AG04450 (cell line): ENCODE measurements at regions not wholly inside any gene's neighbourhood (a gene's known extent, or its start where the extent isn't known, plus 50 kb on each side); places are given as distances from the start of the nearest gene placed in this dataset.

ENCODE experiments used
- CTCF ChIA-PET: fragments of 300-600, 350-600 bp; formaldehyde crosslinking; extraction: SDS; loops from one replicate; lab custom pipeline; 2022; ENCODE audit warnings: antibody characterized with exemption, inconsistent platforms; lab: Charles Lee
- POLR2A ChIA-PET: fragments of 350-600 bp; formaldehyde crosslinking; extraction: SDS; loops from one replicate; lab custom pipeline; 2021; ENCODE audit warnings: antibody characterized with exemption, inconsistent platforms; lab: Yijun Ruan, JAX
- DNase-seq: peaks from one replicate; pipeline ENCODE4 v3.0.0-alpha.2; 2011; ENCODE audit warnings: low read depth, low spot score
- H3K27ac ChIP-seq: one replicate; pipeline ENCODE4 v1.5.1; 2012; ENCODE audit warnings: low read depth, low read length, control low read depth
- H3K27me3 ChIP-seq: one replicate; pipeline ENCODE4 v1.6.0; 2012; ENCODE audit warnings: low read length; ENCODE audit not compliant: control insufficient read depth, insufficient read depth
- H3K4me3 ChIP-seq: 2 replicates; pipeline ENCODE4 v1.5.1; 2011; ENCODE audit warnings: mild to moderate bottlenecking, low read depth, low read length, control low read depth
- H3K9me3 ChIP-seq: 2 replicates; pipeline ENCODE4 v1.5.1; 2012; ENCODE audit warnings: low read length; ENCODE audit not compliant: control insufficient read depth, insufficient read depth
- TF ChIP-seq, protein P1 (sequence below): IDR thresholded peaks from 2 replicates; pipeline ENCODE4 v1.5.1; 2011; ENCODE audit warnings: low read depth, low read length, control low read depth, inconsistent platforms

DNA sequence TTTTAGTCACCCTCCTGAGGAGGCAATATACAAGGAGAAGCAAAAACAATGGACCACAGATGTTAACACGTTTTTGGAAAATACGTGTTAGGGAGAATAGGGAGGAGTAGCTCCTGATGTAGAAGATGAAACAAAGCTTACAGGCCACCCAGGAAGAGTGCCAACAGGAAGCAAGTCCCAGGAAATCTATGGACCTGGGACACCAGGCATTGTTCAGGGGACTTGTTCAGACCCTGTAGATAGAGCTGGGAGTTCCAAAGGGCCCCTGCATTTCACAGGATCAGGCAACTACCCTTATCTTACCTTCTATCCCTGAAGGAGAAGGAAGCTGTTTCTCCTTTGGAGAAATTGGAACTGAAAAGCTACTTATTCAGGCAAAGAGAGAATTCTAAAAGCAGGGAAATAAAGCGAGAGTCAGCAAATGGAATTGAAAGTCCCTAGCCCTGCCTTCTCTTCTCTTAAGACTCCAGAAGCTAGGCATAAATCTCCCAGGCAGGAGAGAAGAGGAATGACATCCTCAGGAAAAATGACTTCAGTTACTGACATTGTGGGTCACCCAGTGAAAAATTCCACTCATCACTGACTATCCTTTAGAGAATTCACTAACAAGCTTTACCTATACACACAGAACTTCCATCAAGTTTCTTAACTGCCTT is 77.7 kb upstream of the FAM3C start:
- Histone ChIP-seq H3K27me3 (no peaks in the 10 kb centered on the region), H3K27ac (no peak overlapping the region), H3K4me3 (no peak overlapping the region), H3K9me3 (no peaks in the 10 kb centered on the region)
- DNase-seq = no peak
- ChIA-PET POLR2A (no interaction called here), CTCF (interaction anchor here (1.0 to 1.8 kb wide), 2 partner anchors 75 to 77 kb away, joined by 3 to 6 read pairs; partner anchors contain the start of gene FAM3C)
- TF ChIP-seq, protein P1, sequence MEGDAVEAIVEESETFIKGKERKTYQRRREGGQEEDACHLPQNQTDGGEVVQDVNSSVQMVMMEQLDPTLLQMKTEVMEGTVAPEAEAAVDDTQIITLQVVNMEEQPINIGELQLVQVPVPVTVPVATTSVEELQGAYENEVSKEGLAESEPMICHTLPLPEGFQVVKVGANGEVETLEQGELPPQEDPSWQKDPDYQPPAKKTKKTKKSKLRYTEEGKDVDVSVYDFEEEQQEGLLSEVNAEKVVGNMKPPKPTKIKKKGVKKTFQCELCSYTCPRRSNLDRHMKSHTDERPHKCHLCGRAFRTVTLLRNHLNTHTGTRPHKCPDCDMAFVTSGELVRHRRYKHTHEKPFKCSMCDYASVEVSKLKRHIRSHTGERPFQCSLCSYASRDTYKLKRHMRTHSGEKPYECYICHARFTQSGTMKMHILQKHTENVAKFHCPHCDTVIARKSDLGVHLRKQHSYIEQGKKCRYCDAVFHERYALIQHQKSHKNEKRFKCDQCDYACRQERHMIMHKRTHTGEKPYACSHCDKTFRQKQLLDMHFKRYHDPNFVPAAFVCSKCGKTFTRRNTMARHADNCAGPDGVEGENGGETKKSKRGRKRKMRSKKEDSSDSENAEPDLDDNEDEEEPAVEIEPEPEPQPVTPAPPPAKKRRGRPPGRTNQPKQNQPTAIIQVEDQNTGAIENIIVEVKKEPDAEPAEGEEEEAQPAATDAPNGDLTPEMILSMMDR = no peak

DNA sequence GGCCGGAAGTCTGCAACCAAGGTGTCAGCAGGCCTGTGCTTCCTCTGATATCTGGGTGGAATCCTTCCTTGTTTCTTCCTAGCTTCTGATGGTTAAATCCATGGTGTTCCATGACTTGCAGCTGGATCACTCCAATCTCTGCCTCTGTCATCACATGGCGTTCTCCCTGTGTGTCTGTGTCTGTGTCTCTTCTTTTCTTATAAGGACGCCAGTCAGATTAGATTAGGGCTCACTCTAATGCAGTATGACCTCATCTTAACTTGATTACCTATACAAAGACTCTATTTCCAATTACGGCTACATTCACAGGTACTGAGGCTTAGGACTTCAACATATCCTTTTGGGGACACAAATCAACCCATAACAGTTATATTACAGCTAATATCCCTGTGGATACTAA is 70.3 kb upstream of the FAM3C start:
- TF ChIP-seq, protein P1 = no peak
- Histone ChIP-seq H3K27ac (no peak overlapping the region), H3K9me3 (no peaks in the 10 kb centered on the region), H3K27me3 (no peaks in the 10 kb centered on the region), H3K4me3 (no peak overlapping the region)
- no peak for DNase-seq
- ChIA-PET CTCF (no interaction called here), POLR2A (no interaction called here)

DNA sequence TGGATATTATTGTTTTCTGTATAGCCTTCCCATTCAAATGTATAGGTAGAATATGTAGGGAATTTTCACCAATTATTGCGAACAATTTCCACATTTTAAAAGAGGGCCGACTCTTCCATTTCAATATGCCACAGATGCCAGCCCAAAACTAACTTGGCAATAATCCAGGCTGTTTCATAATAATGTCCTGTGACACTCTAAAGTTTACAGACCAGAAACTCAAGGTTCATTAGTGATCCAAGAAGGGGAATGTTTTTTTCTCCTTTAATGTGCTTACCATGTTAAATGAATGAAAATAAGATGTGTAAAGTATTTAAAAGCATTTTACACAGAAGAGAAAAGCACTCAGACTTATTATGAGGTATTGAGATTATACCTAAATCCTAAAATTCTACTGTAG is 63.0 kb upstream of the FAM3C start:
- Histone ChIP-seq H3K9me3 (no peaks in the 10 kb centered on the region), H3K27me3 (no peaks in the 10 kb centered on the region), H3K4me3 (no peak overlapping the region), H3K27ac (no peak overlapping the region)
- TF ChIP-seq, protein P1 = no peak
- no peak for DNase-seq
- CTCF ChIA-PET = no interaction called here
- POLR2A ChIA-PET = no interaction called here

DNA sequence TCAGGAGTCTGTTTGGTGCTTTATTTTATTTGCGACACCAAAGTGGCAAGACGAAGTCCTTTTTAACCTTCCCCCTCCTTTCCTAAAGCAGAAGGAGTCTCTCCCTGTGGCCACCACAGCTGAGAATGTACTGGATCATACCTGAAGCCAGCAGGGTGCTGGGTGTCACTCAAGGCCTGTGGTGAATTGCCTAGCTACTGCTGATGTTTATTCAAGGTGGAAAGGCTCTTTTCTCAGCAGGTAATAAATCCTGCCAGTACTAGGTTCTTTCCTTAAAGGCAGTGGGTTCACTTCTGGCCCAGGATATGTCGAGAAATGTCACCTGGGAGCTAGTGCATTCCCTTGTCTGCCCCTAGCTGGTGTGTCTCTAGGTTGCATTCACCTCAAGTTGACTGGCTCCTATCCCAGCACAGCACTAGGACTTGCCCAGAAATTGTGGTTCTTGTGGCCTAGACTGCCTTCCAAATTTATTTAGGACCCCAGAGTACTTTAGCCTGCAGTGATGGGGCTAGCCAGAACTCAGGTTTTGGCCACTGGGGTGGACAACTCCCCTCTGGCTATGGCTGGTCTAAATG is 60.8 kb upstream of the FAM3C start:
- Histone ChIP-seq H3K4me3 (no peak overlapping the region), H3K27me3 (no peaks in the 10 kb centered on the region), H3K27ac (no peak overlapping the region), H3K9me3 (no peaks in the 10 kb centered on the region)
- TF ChIP-seq, protein P1 = no peak
- ChIA-PET POLR2A (no interaction called here), CTCF (no interaction called here)
- DNase-seq = no peak

DNA sequence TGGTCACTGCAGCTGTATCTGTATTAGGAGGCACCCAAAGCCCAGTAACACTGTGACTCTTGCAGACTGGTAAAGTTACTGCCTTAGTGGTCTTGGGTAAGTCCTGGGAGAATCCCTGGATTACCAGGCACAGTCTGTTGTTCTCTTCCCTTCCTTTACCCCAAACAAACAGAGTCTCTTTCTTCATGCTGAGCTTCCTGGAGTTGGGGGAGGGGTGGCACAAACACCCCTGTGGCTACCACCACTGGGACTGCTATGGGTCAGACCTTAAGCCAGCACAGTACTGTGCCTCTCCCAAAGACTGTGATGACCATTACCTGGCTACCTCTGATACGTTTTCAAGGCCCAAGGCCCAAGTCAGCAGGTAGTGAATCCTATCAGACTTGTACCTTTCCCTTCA is 59.9 kb upstream of the FAM3C start:
- no peak overlapping the region for H3K4me3 ChIP-seq
- TF ChIP-seq, protein P1 = no peak
- POLR2A ChIA-PET = no interaction called here
- no peak overlapping the region for H3K27ac ChIP-seq
- CTCF ChIA-PET = no interaction called here
- no peak for DNase-seq
- H3K27me3 ChIP-seq = no peaks in the 10 kb centered on the region
- H3K9me3 ChIP-seq = no peaks in the 10 kb centered on the region
